WTC11 (cell line): ENCODE measurements at regions not wholly inside any gene's neighbourhood (a gene's known extent, or its start where the extent isn't known, plus 50 kb on each side); places are given as distances from the start of the nearest gene placed in this dataset.

ENCODE experiments used
- ATAC-seq: fragments of 200-7000 bp; cut with Tn5 transposase; 2 replicates; pipeline ENCODE4 v1.10.0; 2021; ENCODE audit warnings: mild to moderate bottlenecking, moderate library complexity
- CTCF ChIA-PET: fragments of 300-600 bp; sonication (Branson Sonifier 250); formaldehyde crosslinking; loops from one replicate; lab custom pipeline; 2021; ENCODE audit warnings: antibody characterized with exemption; lab: Charles Lee
- POLR2A ChIA-PET: fragments of 350-600 bp; sonication (Branson Sonifier 250); formaldehyde crosslinking; loops from one replicate; lab custom pipeline; 2021; ENCODE audit warnings: antibody characterized with exemption; lab: Charles Lee
- DNase-seq: peaks from one replicate; pipeline ENCODE4 v3.0.0; 2021; ENCODE audit warnings: low spot score
- H3K27ac Mint-ChIP-seq: 2 replicates; pipeline ENCODE4 v1.8.0; 2021; ENCODE audit warnings: mixed read lengths
- H3K27me3 Mint-ChIP-seq: 2 replicates; pipeline ENCODE4 v1.8.0; 2021; ENCODE audit warnings: low read depth, mild to moderate bottlenecking, moderate library complexity, mixed read lengths
- H3K36me3 Mint-ChIP-seq: 2 replicates; pipeline ENCODE4 v1.8.0; 2021; ENCODE audit warnings: mixed read lengths
- H3K4me1 Mint-ChIP-seq: 2 replicates; pipeline ENCODE4 v1.8.0; 2022; ENCODE audit warnings: mixed read lengths
- H3K4me3 Mint-ChIP-seq: 2 replicates; pipeline ENCODE4 v1.8.0; 2021; ENCODE audit warnings: mild to moderate bottlenecking, moderate library complexity, mixed read lengths
- H3K9me3 Mint-ChIP-seq: 2 replicates; pipeline ENCODE4 v1.8.0; 2021; ENCODE audit warnings: mixed read lengths
- ATF2 ChIP-seq: sonication (generic); formaldehyde crosslinking; IDR thresholded peaks from 2 replicates; pipeline ENCODE4 v1.8.1; 2022; ENCODE audit warnings: low read depth, missing genetic modification reagents, borderline replicate concordance
- ATF3 ChIP-seq: sonication (generic); formaldehyde crosslinking; conservative IDR thresholded peaks from 2 replicates; pipeline ENCODE4 v1.8.1; 2022; ENCODE audit warnings: mild to moderate bottlenecking, missing genetic modification reagents
- ETV6 ChIP-seq: sonication (generic); formaldehyde crosslinking; IDR thresholded peaks from 2 replicates; pipeline ENCODE4 v1.8.1; 2022; ENCODE audit warnings: mild to moderate bottlenecking, missing genetic modification reagents
- MYBL2 ChIP-seq: sonication (generic); formaldehyde crosslinking; IDR thresholded peaks from 2 replicates; pipeline ENCODE4 v1.8.1; 2023; ENCODE audit warnings: mild to moderate bottlenecking, moderate library complexity, missing genetic modification reagents
- NR1H2 ChIP-seq: sonication (generic); formaldehyde crosslinking; IDR thresholded peaks from 2 replicates; pipeline ENCODE4 v1.9.0; 2021; ENCODE audit warnings: mild to moderate bottlenecking, moderate library complexity, missing genetic modification reagents
- ZNF423 ChIP-seq: fragments of 250-450 bp; sonication (Bioruptor Pico); IDR thresholded peaks from 2 replicates; pipeline ENCODE4 v2.1.2; 2022; ENCODE audit warnings: mild to moderate bottlenecking, moderate library complexity
- TF ChIP-seq, protein P1 (sequence below): fragments of 250-450 bp; sonication (Bioruptor Pico); conservative IDR thresholded peaks from 2 replicates; pipeline ENCODE4 v1.9.0; 2021; ENCODE audit warnings: mild to moderate bottlenecking
- TF ChIP-seq, protein P2 (sequence below): sonication (generic); formaldehyde crosslinking; IDR thresholded peaks from 2 replicates; pipeline ENCODE4 v1.8.1; 2023; ENCODE audit warnings: mild to moderate bottlenecking, missing genetic modification reagents
- TF ChIP-seq, protein P3 (sequence below): sonication (generic); formaldehyde crosslinking; IDR thresholded peaks from 2 replicates; pipeline ENCODE4 v1.8.0; 2022; ENCODE audit warnings: mild to moderate bottlenecking, missing genetic modification reagents
- TF ChIP-seq, protein P4 (sequence below): sonication (generic); formaldehyde crosslinking; IDR thresholded peaks from 2 replicates; pipeline ENCODE4 v1.8.1; 2023; ENCODE audit warnings: mild to moderate bottlenecking, missing genetic modification reagents, borderline replicate concordance

DNA sequence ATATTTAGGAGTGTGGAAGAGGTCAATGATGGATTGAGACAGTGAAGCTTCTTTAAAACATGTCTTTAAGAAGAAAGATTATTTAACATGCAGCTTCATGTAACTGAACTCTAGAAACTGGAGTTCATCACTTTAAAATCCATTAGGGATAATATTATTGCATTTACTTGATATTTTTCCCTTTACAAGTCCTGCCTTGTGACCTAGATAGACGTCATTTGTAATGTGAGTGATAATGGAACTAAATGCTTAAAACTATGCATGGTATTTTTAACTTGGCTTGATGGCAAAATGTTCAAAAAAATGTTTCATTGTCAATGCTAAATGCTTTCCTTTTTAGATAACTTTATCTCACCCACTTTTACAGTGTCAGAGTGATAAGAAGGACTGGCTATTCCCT, 723.7 kb downstream of the RWDD3 start:
- no peak for DNase-seq
- Mint-ChIP-seq H3K4me3 (no peak overlapping the region), H3K36me3 (peaks cover 40% of the 10 kb centered on the region), H3K27me3 (no peaks in the 10 kb centered on the region), H3K4me1 (peaks cover 29% of the 10 kb centered on the region), H3K27ac (no peak overlapping the region), H3K9me3 (peaks cover 49% of the 10 kb centered on the region)
- ChIA-PET POLR2A (no interaction called here), CTCF (no interaction called here)
- no peak for ATAC-seq
- no peak for TF ChIP-seq ATF2 (CRISPR knock-in tag)
- no peak for TF ChIP-seq NR1H2 (CRISPR knock-in tag)

DNA sequence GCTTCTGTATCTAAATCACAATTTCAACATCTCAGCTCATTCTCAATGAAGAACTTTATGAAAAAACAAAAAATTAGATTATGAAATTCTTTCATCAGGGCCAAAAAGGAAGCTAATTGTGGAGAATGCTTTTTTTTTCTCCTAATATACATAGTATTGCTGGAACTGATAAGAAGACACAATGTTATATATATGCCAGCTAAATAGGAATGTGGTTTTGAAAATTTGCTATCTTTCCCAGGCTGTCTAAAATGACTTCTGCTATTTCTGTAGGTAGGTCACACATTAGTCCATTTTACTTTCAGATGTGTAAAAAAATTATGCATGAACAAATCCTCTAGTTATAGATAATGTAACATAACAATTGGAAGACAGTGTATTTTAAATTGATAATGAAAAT, 732.9 kb downstream of the RWDD3 start:
- no peaks in the 10 kb centered on the region for H3K4me1 Mint-ChIP-seq
- ATAC-seq (no peak), DNase-seq (no peak)
- ChIA-PET CTCF (no interaction called here), POLR2A (no interaction called here)
- peaks cover 44% of the 10 kb centered on the region for H3K9me3 Mint-ChIP-seq
- no peaks in the 10 kb centered on the region for H3K27me3 Mint-ChIP-seq
- no peak overlapping the region for H3K4me3 Mint-ChIP-seq
- H3K36me3 Mint-ChIP-seq: peaks cover 13% of the 10 kb centered on the region
- TF ChIP-seq, protein P1, sequence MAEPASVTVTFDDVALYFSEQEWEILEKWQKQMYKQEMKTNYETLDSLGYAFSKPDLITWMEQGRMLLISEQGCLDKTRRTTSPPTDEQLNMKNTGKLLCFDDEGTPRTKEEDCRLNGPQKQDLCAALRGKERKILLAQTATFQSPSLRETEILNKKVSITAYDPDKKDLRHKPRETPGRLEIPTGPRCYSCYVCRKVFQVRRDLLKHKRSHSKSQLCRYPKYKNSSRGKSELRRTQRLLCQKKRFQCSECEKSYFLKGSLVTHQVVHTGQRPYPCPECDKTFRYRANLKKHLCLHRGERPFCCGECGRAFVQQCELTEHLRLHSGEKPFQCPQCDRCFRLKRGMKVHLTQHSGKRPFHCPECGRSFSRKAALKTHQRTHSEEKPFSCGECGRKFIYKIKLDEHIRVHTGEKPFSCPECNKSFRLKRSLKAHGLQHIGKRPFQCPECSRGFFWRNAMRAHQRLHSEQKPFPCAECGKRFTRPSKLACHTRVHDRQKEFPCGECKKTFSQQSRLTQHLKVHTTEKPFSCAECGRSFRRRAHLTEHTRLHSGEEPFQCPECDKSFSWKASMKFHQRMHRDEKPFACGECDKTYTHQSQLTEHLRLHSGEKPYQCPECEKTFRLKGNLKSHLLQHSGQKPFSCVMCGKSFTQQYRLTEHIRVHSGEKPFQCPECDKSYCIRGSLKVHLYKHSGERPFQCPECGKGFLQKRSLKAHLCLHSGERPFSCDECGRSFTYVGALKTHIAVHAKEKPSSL (CRISPR knock-in tag): no peak
- TF ChIP-seq, protein P2, sequence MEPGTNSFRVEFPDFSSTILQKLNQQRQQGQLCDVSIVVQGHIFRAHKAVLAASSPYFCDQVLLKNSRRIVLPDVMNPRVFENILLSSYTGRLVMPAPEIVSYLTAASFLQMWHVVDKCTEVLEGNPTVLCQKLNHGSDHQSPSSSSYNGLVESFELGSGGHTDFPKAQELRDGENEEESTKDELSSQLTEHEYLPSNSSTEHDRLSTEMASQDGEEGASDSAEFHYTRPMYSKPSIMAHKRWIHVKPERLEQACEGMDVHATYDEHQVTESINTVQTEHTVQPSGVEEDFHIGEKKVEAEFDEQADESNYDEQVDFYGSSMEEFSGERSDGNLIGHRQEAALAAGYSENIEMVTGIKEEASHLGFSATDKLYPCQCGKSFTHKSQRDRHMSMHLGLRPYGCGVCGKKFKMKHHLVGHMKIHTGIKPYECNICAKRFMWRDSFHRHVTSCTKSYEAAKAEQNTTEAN (CRISPR knock-in tag): no peak
- no peak for TF ChIP-seq MYBL2 (CRISPR knock-in tag)
- TF ChIP-seq, protein P3, sequence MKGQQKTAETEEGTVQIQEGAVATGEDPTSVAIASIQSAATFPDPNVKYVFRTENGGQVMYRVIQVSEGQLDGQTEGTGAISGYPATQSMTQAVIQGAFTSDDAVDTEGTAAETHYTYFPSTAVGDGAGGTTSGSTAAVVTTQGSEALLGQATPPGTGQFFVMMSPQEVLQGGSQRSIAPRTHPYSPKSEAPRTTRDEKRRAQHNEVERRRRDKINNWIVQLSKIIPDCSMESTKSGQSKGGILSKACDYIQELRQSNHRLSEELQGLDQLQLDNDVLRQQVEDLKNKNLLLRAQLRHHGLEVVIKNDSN: no peak
- TF ChIP-seq, protein P4, sequence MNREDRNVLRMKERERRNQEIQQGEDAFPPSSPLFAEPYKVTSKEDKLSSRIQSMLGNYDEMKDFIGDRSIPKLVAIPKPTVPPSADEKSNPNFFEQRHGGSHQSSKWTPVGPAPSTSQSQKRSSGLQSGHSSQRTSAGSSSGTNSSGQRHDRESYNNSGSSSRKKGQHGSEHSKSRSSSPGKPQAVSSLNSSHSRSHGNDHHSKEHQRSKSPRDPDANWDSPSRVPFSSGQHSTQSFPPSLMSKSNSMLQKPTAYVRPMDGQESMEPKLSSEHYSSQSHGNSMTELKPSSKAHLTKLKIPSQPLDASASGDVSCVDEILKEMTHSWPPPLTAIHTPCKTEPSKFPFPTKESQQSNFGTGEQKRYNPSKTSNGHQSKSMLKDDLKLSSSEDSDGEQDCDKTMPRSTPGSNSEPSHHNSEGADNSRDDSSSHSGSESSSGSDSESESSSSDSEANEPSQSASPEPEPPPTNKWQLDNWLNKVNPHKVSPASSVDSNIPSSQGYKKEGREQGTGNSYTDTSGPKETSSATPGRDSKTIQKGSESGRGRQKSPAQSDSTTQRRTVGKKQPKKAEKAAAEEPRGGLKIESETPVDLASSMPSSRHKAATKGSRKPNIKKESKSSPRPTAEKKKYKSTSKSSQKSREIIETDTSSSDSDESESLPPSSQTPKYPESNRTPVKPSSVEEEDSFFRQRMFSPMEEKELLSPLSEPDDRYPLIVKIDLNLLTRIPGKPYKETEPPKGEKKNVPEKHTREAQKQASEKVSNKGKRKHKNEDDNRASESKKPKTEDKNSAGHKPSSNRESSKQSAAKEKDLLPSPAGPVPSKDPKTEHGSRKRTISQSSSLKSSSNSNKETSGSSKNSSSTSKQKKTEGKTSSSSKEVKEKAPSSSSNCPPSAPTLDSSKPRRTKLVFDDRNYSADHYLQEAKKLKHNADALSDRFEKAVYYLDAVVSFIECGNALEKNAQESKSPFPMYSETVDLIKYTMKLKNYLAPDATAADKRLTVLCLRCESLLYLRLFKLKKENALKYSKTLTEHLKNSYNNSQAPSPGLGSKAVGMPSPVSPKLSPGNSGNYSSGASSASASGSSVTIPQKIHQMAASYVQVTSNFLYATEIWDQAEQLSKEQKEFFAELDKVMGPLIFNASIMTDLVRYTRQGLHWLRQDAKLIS (CRISPR knock-in tag): no peak
- H3K27ac Mint-ChIP-seq: no peak overlapping the region

- POLR2A ChIA-PET: no interaction called here
- no peak overlapping the region for H3K4me3 Mint-ChIP-seq
- peaks cover 9% of the 10 kb centered on the region for H3K4me1 Mint-ChIP-seq
- CTCF ChIA-PET: no interaction called here
- H3K27me3 Mint-ChIP-seq: no peaks in the 10 kb centered on the region; the same call in 1 of the 2 replicates
- peaks cover 35% of the 10 kb centered on the region for H3K9me3 Mint-ChIP-seq
- DNase-seq (no peak), ATAC-seq (peak; percentile 34; the same call in 1 of the 2 replicates)
- H3K36me3 Mint-ChIP-seq: peaks cover 7% of the 10 kb centered on the region; the same call in 1 of the 2 replicates
- TF ChIP-seq ATF3 (CRISPR knock-in tag) (no peak), ETV6 (CRISPR knock-in tag) (no peak), ZNF423 (CRISPR knock-in tag) (peak; percentile 48)
- H3K27ac Mint-ChIP-seq: no peak overlapping the region
These were observed 740.6 kb downstream of the RWDD3 start for GRCh38 chr1:95974586-95974985.
